VCaP (cell line): ENCODE measurements at regions not wholly inside any gene's neighbourhood (a gene's known extent, or its start where the extent isn't known, plus 50 kb on each side); places are given as distances from the start of the nearest gene placed in this dataset.

Experiments
- H3K27ac ChIP-seq: fragments of 450-650 bp; 2 replicates; pipeline ENCODE4 v1.5.1; 2017
- TF ChIP-seq, protein P1 (sequence below): fragments of 450-650 bp; conservative IDR thresholded peaks from 2 replicates; pipeline ENCODE4 v1.5.1; 2017; ENCODE audit warnings: mild to moderate bottlenecking, moderate library complexity

DNA sequence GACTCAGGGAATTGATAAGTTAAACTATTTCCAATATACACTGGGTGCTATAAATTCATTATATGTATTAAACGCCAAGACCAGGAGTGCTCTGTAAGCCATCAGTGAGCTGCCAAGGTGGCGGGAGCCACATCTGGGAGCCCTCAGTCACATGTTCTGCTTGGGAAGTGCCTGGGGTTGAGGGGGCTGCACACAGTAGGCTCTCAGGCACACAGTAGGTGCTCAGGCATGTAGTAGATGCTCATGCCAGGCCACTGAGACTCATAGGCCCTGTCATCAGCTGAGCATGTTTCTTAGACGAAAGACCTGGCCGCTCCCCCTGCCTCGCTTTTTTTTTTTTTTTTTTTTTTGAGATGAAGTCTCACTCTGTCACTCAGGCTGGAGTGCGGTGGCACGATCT lies 83.3 kb upstream of the BHLHE23 start:
- TF ChIP-seq, protein P1, sequence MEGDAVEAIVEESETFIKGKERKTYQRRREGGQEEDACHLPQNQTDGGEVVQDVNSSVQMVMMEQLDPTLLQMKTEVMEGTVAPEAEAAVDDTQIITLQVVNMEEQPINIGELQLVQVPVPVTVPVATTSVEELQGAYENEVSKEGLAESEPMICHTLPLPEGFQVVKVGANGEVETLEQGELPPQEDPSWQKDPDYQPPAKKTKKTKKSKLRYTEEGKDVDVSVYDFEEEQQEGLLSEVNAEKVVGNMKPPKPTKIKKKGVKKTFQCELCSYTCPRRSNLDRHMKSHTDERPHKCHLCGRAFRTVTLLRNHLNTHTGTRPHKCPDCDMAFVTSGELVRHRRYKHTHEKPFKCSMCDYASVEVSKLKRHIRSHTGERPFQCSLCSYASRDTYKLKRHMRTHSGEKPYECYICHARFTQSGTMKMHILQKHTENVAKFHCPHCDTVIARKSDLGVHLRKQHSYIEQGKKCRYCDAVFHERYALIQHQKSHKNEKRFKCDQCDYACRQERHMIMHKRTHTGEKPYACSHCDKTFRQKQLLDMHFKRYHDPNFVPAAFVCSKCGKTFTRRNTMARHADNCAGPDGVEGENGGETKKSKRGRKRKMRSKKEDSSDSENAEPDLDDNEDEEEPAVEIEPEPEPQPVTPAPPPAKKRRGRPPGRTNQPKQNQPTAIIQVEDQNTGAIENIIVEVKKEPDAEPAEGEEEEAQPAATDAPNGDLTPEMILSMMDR = no peak
- H3K27ac ChIP-seq = no peak overlapping the region

GRCh38 chr20:63089051-63089907 lies 82.5 kb upstream of the BHLHE23 start:
- no peak overlapping the region for H3K27ac ChIP-seq
- TF ChIP-seq, protein P1 = no peak

DNA sequence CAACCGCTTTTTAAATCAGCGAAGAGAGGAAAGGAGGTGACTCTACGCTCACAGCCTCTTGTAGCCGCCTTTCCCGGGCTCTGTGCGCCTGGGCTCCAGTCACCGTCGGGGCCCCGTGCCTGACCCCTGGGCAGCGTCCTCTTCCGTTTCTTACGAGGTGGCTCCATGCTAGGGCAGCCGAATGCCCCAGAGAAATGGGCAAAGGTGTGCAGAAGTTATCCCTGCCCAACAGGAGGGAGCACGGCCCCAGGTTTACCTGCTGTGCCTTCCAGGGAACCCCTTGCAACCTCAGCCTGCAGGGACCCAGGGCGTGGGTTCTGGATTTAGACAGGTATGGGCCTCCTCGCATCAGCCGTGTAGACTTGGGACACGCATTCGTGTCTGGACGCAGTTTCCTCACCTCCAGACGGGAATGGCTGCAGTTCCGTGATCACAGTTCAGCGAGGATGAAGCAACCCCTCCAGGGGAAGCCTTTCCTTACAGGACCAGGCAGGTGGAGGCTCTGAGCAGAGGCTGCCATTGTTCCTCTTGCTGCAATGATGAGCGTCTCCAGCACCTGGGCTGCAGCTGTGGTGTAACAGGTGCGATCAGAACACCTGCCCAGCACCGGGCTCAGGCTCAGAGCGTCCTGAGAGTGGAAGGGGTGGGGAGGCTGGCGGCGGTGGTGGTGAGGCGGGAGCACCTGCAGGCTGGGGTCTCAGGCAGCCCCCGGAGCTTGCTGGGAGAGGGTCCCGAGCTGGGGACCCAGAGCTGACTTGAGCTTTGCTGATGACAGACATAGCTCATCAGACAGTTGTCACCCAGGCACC lies 81.3 kb upstream of the BHLHE23 start:
- no peak overlapping the region for H3K27ac ChIP-seq
- TF ChIP-seq, protein P1 = no peak

DNA sequence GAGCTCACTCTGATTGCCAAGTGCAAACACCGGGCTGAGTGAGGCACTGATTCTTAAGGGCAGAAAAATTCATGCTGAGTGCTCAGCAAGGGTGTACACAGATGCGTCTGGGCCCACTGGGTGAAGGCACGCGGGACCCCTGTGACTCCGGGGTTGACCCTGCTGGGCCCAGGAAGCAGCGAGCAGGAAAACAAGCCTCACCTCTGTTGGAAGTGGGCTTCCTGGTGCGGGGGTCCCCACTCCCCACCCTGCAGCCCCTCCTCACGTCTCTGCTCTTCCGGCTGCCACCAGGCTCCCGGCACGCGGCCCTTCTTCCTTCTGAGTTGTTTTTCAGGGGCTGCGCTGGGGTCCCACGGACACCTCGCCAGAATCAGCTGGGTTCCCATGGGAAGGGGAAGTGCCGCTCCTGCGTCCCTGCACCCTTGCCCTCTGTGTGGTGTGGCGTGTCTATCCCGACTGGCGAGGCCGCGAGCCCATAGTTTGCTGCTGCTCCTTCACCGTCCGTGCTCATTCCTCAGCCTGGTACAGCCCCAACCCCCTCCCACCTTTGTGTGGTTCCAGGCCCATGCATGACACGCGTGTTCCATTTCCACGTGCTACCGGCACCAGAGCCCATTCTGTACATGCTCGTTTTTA lies 80.6 kb upstream of the BHLHE23 start:
- no peak overlapping the region for H3K27ac ChIP-seq
- TF ChIP-seq, protein P1 = no peak

DNA sequence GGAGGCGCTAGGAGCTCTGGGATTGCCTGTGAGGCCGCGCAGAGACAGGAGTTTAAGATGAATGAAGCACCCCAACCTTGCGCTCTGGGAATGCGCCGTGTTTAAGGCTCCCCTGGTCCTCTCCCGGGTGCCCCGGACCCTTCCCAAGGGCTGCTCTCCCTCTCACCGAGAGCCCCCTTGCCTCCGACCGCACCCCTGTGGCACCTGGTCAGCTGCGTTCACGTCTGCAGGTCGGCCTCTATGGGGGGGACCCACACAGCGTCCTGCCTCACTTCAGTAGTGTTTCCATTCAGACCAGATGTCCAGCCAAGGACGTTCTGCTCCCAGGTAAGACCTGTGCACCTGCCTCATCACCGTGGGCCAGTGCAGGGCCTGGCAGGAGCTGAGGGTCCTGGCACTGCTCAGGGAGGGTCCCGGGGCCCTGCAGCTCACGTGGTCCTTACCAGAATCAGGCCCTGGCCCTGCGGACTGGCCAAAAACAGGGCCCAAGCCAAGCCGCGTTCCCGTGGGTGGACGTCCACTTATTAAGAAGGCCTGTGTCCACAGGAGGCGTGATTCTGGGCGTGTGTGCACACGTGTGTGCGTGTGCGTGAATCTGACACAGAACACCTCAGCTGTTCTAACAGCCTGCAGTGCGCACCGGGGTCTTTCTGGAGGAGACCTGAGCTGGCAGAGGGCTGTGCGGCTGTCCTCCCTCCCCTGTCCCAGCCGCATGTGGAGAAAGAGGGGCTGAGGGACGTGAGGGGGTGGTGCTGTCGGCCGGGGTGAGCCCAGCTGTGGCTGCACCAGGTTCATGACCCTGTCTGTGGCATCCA lies 79.9 kb upstream of the BHLHE23 start:
- H3K27ac ChIP-seq = no peak overlapping the region
- TF ChIP-seq, protein P1 = no peak

DNA sequence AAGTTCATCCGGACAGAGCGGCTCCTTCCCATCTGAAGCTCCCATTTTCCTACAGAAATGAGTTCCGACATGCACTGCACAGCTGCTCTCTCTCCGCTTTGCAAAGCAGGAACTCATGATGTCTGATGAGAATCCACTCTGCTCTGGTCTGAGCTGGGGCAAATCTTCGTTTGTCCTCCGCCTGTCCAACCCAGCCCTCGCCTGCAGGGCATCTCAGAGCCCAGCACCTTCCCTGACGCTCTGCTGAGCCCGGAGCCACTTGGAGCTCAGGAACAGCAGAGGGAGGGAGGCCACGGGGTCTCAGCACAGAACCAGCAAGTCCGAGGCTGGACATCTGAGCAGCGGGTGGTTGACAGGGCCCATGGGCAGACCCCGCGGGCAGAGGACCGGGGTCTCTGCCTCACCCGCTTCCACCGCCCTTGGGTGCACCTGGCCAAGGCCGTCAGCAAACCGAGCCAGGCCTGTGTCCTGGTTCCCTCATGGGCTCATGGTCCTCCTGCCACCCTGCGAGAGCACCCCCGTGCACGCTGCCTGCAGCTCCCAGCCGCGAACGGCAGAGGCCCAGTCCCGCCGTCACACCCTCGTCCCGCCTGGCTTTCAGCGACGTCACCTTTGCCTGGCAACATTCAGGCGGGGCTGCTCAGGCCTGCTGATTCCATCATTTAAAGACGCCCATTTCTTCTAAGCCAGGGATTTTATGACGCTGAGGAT lies 78.5 kb upstream of the BHLHE23 start:
- H3K27ac ChIP-seq = no peak overlapping the region
- TF ChIP-seq, protein P1 = no peak
